Psoas muscle (tissue), 7 donors: ENCODE measurements at regions not wholly inside any gene's neighbourhood (a gene's known extent, or its start where the extent isn't known, plus 50 kb on each side); places are given as distances from the start of the nearest gene placed in this dataset.
"Not testable (repeated sequence)": the region's sequence is repeated elsewhere in the genome, so short reads cannot be mapped to it uniquely, and the experiment has no call there.

Source experiments
- ATAC-seq, 4 donors: fragments of 200-7000 bp; cut with Tn5 transposase; one replicate each; pipeline ENCODE4 v1.9.1; 2020; ENCODE audit warnings: moderate library complexity in 3 of 4, mild to moderate bottlenecking in 2 of 4
- DNase-seq, 2 donors: peaks; one replicate each; pipeline ENCODE4 v3.0.0-alpha.2; 2020
- H3K27ac ChIP-seq: fragments of 200-600 bp; one replicate; pipeline ENCODE4 v1.8.0; 2022
- H3K27me3 ChIP-seq, 3 donors: fragments of 200-600 bp in 1 of 3; one replicate each; pipeline versions ENCODE4 v1.6.1 to v1.8.0; 2013 to 2022; ENCODE audit warnings: low read length in 2 of 3, mild to moderate bottlenecking in 2 of 3, moderate library complexity in 1 of 3; ENCODE audit not compliant: insufficient read depth in 3 of 3
- H3K36me3 ChIP-seq, 2 donors: fragments of 200-600 bp in 1 of 2; one replicate each; pipeline versions ENCODE4 v1.6.1 to v1.8.0; 2013 to 2022; ENCODE audit warnings: low read depth in 1 of 2, mild to moderate bottlenecking in 1 of 2, moderate library complexity in 1 of 2; ENCODE audit not compliant: insufficient read depth in 1 of 2
- H3K4me1 ChIP-seq: fragments of 200-600 bp; one replicate; pipeline ENCODE4 v1.8.0; 2022
- H3K4me3 ChIP-seq: fragments of 200-600 bp; one replicate; pipeline ENCODE4 v1.8.0; 2022; ENCODE audit warnings: mild to moderate bottlenecking
- H3K9me3 ChIP-seq: fragments of 200-600 bp; one replicate; pipeline ENCODE4 v1.8.0; 2022
- CTCF ChIP-seq: fragments of 200-600 bp; IDR thresholded peaks from one replicate; pipeline ENCODE4 v1.8.0; 2022; ENCODE audit warnings: antibody characterized with exemption
- WGBS, 3 donors: extraction: QIAGEN DNeasy Blood & Tissue Kit; methylation state at CpG; one replicate each; pipeline versions ENCODE4 v1.1.6 to v1.1.7; 2013; 5-methylcytosine and 5-hydroxymethylcytosine counted together
- intact Hi-C, 2 donors: fragments of 100-400 bp; cut with DNase I; formaldehyde crosslinking; loops; one replicate each; pipeline versions ENCODE4 v1.11.0 to v1.14.2; 2022
- donor health status: healthy with polysubstance abuse.
- donor health status: DM: no; HTN: no; CAD: no; lungs with moderate emphysema.
- donor health status: Bipolar disorder and iron deficiency.
- donor health status: healthy.
- donor health status: DM: yes; HTN: yes; CAD: no.
- donor health status: DM: no; HTN: no; CAD: no.
- donor health status: DM: yes; HTN: yes; CAD: no.

- 94 to 100% (median 100%) methylated on average over 1 of the region's 1 CpG for WGBS, 3 donors
- no peaks in the 10 kb centered on the region for H3K4me1 ChIP-seq
- DNase-seq (no peak), ATAC-seq (no peak)
- intact Hi-C loops, result no loop called here
- no peaks in the 10 kb centered on the region for H3K9me3 ChIP-seq
- no peaks in the 10 kb centered on the region for H3K36me3 ChIP-seq
- no peak overlapping the region for H3K4me3 ChIP-seq
- no peak overlapping the region for H3K27ac ChIP-seq
- no peaks in the 10 kb centered on the region for H3K27me3 ChIP-seq
- no peak for TF ChIP-seq CTCF
Observed at GRCh38 chr3:43236008-43236407, 50.3 kb upstream of the SNRK start.

GRCh38 chr3:43233062-43233461 is 53.3 kb upstream of the SNRK start:
- TF ChIP-seq CTCF, result no peak
- 58 to 66% (median 61%) methylated on average over 3 of the region's 3 CpGs for WGBS, 3 donors
- Histone ChIP-seq H3K36me3 (no peaks in the 10 kb centered on the region), H3K27me3 (no peaks in the 10 kb centered on the region), H3K4me3 (no peak overlapping the region), H3K9me3 (no peaks in the 10 kb centered on the region), H3K27ac (no peak overlapping the region), H3K4me1 (no peaks in the 10 kb centered on the region)
- no peak for ATAC-seq
- intact Hi-C loops, result no loop called here
- DNase-seq, result no peak

GRCh38 chr3:43231276-43232000 is 54.9 kb upstream of the SNRK start:
- Histone ChIP-seq H3K36me3 (no peaks in the 10 kb centered on the region), H3K9me3 (peaks cover 3% of the 10 kb centered on the region), H3K4me3 (no peak overlapping the region), H3K4me1 (no peaks in the 10 kb centered on the region), H3K27me3 (no peaks in the 10 kb centered on the region), H3K27ac (no peak overlapping the region)
- DNase-seq (no peak), ATAC-seq (no peak)
- WGBS, 3 donors, result 28 to 39% (median 32%) methylated on average over 6 of the region's 6 CpGs
- no peak for TF ChIP-seq CTCF
- intact Hi-C loops, result no loop called here

- 86 to 98% (median 97%) methylated on average over 4 of the region's 4 CpGs for WGBS, 3 donors
- ATAC-seq, result not testable (repeated sequence)
Observed at GRCh38 chr3:43229865-43230264, 56.5 kb upstream of the SNRK start.

GRCh38 chr3:43227685-43228084 is 58.7 kb upstream of the SNRK start:
- H3K36me3 ChIP-seq, H3K4me1 ChIP-seq, H3K27me3 ChIP-seq, H3K9me3 ChIP-seq, intact Hi-C loops, ATAC-seq, DNase-seq, H3K27ac ChIP-seq, H3K4me3 ChIP-seq: not testable (repeated sequence)
- WGBS, 3 donors, result 67 to 78% (median 69%) methylated on average over 1 of the region's 1 CpG

More at GRCh38 chr3:43229865-43230264, 56.5 kb upstream of the SNRK start:
- H3K27ac ChIP-seq, DNase-seq, H3K36me3 ChIP-seq, H3K4me3 ChIP-seq, H3K9me3 ChIP-seq, H3K27me3 ChIP-seq, H3K4me1 ChIP-seq, intact Hi-C loops: not testable (repeated sequence)
